ENCODE measurements at regions not wholly inside any gene's neighbourhood (a gene's known extent, or its start where the extent isn't known, plus 50 kb on each side); places are given as distances from the start of the nearest gene placed in this dataset.

GRCh38 chr4:96763546-96763945, 923.7 kb downstream of the PDHA2 start:
- Histone ChIP-seq H3K36me3 (ENCODE audit: control insufficient read depth in 4 of 4, insufficient read depth in 3 of 4, low read depth in 1 of 4, low read length in 3 of 4) (no peaks in the 10 kb centered on the region), H3K9me3 (ENCODE audit: control insufficient read depth in 4 of 4, low read length in 3 of 4) (peaks cover 0 to 2% (median 0%) of the 10 kb centered on the region in 4 donors), H3K9ac (ENCODE audit: low read depth in 1 of 2, low read length in 2 of 2) (no peak overlapping the region), H3K27ac (ENCODE audit: low read depth in 1 of 2, low read length in 2 of 2) (no peak overlapping the region), H3K27me3 (ENCODE audit: control insufficient read depth in 4 of 4, insufficient read depth in 4 of 4, low read length in 3 of 4) (peaks cover 0 to 2% (median 0%) of the 10 kb centered on the region in 4 donors), H3K4me3 (ENCODE audit: low read depth in 1 of 3, low read length in 3 of 3) (no peak overlapping the region), H3K4me1 (ENCODE audit: control insufficient read depth in 4 of 4, insufficient read depth in 4 of 4, low read length in 3 of 4) (no peaks in the 10 kb centered on the region)
- no peak for DNase-seq (ENCODE audit: low spot score)
- TF ChIP-seq NR2F2 (IDR thresholded peaks at IDR 0.05) (no peak), JUND (IDR thresholded peaks at IDR 0.05) (no peak), FOXA2 (IDR thresholded peaks at IDR 0.05) (no peak), GABPA (IDR thresholded peaks at IDR 0.05 in 1 of 2, conservative IDR thresholded peaks at IDR 0.05 in 1 of 2) (no peak), MAX (IDR thresholded peaks at IDR 0.05) (no peak), REST (IDR thresholded peaks at IDR 0.05) (no peak)
- WGBS: 69% methylated on average over 3 of the region's 3 CpGs

GRCh38 chr4:96766359-96766758, 926.5 kb downstream of the PDHA2 start:
- Histone ChIP-seq H3K9me3 (ENCODE audit: control insufficient read depth in 4 of 4, low read length in 3 of 4) (peaks cover 0 to 2% (median 0%) of the 10 kb centered on the region in 4 donors), H3K36me3 (ENCODE audit: control insufficient read depth in 4 of 4, insufficient read depth in 3 of 4, low read depth in 1 of 4, low read length in 3 of 4) (no peaks in the 10 kb centered on the region), H3K9ac (ENCODE audit: low read depth in 1 of 2, low read length in 2 of 2) (no peak overlapping the region), H3K4me3 (ENCODE audit: low read depth in 1 of 3, low read length in 3 of 3) (no peak overlapping the region), H3K27me3 (ENCODE audit: control insufficient read depth in 4 of 4, insufficient read depth in 4 of 4, low read length in 3 of 4) (peaks cover 0 to 2% (median 0%) of the 10 kb centered on the region in 4 donors), H3K27ac (ENCODE audit: low read depth in 1 of 2, low read length in 2 of 2) (no peak overlapping the region), H3K4me1 (ENCODE audit: control insufficient read depth in 4 of 4, insufficient read depth in 4 of 4, low read length in 3 of 4) (no peaks in the 10 kb centered on the region)
- DNase-seq (ENCODE audit: low spot score): no peak
- WGBS: 81% methylated on average over 5 of the region's 5 CpGs
- TF ChIP-seq TAF1 (conservative IDR thresholded peaks at IDR 0.05) (no peak), RAD21 (IDR thresholded peaks at IDR 0.05) (no peak), MAX (IDR thresholded peaks at IDR 0.05) (no peak), HNF4A (conservative IDR thresholded peaks at IDR 0.05) (no peak), CTCF (IDR thresholded peaks at IDR 0.05; ENCODE audit: low read depth, low read length, missing input control) (no peak), EGR1 (IDR thresholded peaks at IDR 0.05; ENCODE audit: low read depth in 2 of 2) (no peak)

- peaks cover 0 to 2% (median 0%) of the 10 kb centered on the region in 4 donors for H3K9me3 ChIP-seq (ENCODE audit: control insufficient read depth in 4 of 4, low read length in 3 of 4)
- no peak for DNase-seq (ENCODE audit: low spot score)
- no peak overlapping the region for H3K9ac ChIP-seq (ENCODE audit: low read depth in 1 of 2, low read length in 2 of 2)
- TF ChIP-seq MAX (IDR thresholded peaks at IDR 0.05) (no peak), NR2F2 (IDR thresholded peaks at IDR 0.05) (no peak), JUND (IDR thresholded peaks at IDR 0.05) (no peak), FOXA1 (IDR thresholded peaks at IDR 0.05) (no peak)
- H3K4me3 ChIP-seq (ENCODE audit: low read depth in 1 of 3, low read length in 3 of 3): no peak overlapping the region
- WGBS: 72% methylated on average over 5 of the region's 5 CpGs
- H3K27ac ChIP-seq (ENCODE audit: low read depth in 1 of 2, low read length in 2 of 2): no peak overlapping the region
- H3K4me1 ChIP-seq (ENCODE audit: control insufficient read depth in 4 of 4, insufficient read depth in 4 of 4, low read length in 3 of 4): no peaks in the 10 kb centered on the region
- no peaks in the 10 kb centered on the region for H3K36me3 ChIP-seq (ENCODE audit: control insufficient read depth in 4 of 4, insufficient read depth in 3 of 4, low read depth in 1 of 4, low read length in 3 of 4)
- peaks cover 0 to 2% (median 0%) of the 10 kb centered on the region in 4 donors for H3K27me3 ChIP-seq (ENCODE audit: control insufficient read depth in 4 of 4, insufficient read depth in 4 of 4, low read length in 3 of 4)
Observed at GRCh38 chr4:96767815-96768480, 928.1 kb downstream of the PDHA2 start.

Measured in liver (tissue), 8 donors.